ENCODE measurements at regions not wholly inside any gene's neighbourhood (a gene's known extent, or its start where the extent isn't known, plus 50 kb on each side); places are given as distances from the start of the nearest gene placed in this dataset.
"Not testable (repeated sequence)": the region's sequence is repeated elsewhere in the genome, so short reads cannot be mapped to it uniquely, and the experiment has no call there.

GRCh38 chr22:49670456-49671330 is 157.0 kb downstream of the BRD1 start (continued):
- TF ChIP-seq ZNF337 (CRISPR knock-in tag; IDR thresholded peaks at IDR 0.05; ENCODE audit: borderline replicate concordance, low read depth) (no peak), ZBTB8A (CRISPR knock-in tag; IDR thresholded peaks at IDR 0.05; ENCODE audit: borderline replicate concordance, low read depth) (no peak), HOXA9 (CRISPR knock-in tag; IDR thresholded peaks at IDR 0.05; ENCODE audit: borderline replicate concordance) (no peak), PREB (CRISPR knock-in tag; IDR thresholded peaks at IDR 0.05) (no peak)

GRCh38 chr22:49669969-49670455 is 157.7 kb downstream of the BRD1 start:
- H3K4me2 ChIP-seq (ENCODE audit: low read depth, low read length); H3K36me3 ChIP-seq (replicated peaks in 1 of 2; ENCODE audit: control insufficient read depth in 1 of 2, insufficient read depth in 2 of 2, low read length in 2 of 2); CTCF ChIA-PET (ENCODE audit: low intra/inter-chr PET ratio, low total read pairs); BruUV-seq (replicated peaks); H4K20me1 ChIP-seq (ENCODE audit: insufficient read depth, low read length); H3K79me2 ChIP-seq (ENCODE audit: insufficient read depth, low read length); H2AFZ ChIP-seq (ENCODE audit: low read length); H3K27ac ChIP-seq (ENCODE audit: extremely low read length, insufficient read depth, low read length); intact Hi-C loops (cut with micrococcal nuclease; ENCODE audit: unreplicated experiment); POLR2A ChIA-PET; H3K9ac ChIP-seq (ENCODE audit: insufficient read depth, low read depth, low read length); H3K4me3 ChIP-seq (replicated peaks in 1 of 3; ENCODE audit: insufficient read depth in 1 of 3, low read depth in 2 of 3, low read length in 3 of 3); in situ Hi-C loops (cut with HindIII; ENCODE audit: extremely low pct_ligation_motif_present, low pct_unique_long_range_greater_than_20kb); H3K9me3 ChIP-seq (ENCODE audit: low read length); ATAC-seq; DNase-seq (ENCODE audit: low spot score); FAIRE-seq; H3K4me1 ChIP-seq (ENCODE audit: insufficient read depth, low read length): not testable (repeated sequence)
- peaks cover 5 to 54% of the 10 kb centered on the region in 2 experiments; a peak in 4 of 5 replicates for H3K27me3 ChIP-seq (ENCODE audit: control insufficient read depth in 1 of 2, insufficient read depth in 2 of 2, low read length in 2 of 2)
- no CpG with 5 or more reads among the region's 33 CpGs for WGBS (ENCODE audit: low lambda C conversion rate)

Data from HepG2 (cell line).